NCI-H2227 (cell line): ENCODE measurements at regions not wholly inside any gene's neighbourhood (a gene's known extent, or its start where the extent isn't known, plus 50 kb on each side); places are given as distances from the start of the nearest gene placed in this dataset.
"Not testable (repeated sequence)": the region's sequence is repeated elsewhere in the genome, so short reads cannot be mapped to it uniquely, and the experiment has no call there.

ENCODE experiments used
- DNase-seq: peaks from one replicate; lab custom pipeline; 2025; ENCODE audit not compliant: unreplicated experiment; lab: John Stamatoyannopoulos, UW

DNA sequence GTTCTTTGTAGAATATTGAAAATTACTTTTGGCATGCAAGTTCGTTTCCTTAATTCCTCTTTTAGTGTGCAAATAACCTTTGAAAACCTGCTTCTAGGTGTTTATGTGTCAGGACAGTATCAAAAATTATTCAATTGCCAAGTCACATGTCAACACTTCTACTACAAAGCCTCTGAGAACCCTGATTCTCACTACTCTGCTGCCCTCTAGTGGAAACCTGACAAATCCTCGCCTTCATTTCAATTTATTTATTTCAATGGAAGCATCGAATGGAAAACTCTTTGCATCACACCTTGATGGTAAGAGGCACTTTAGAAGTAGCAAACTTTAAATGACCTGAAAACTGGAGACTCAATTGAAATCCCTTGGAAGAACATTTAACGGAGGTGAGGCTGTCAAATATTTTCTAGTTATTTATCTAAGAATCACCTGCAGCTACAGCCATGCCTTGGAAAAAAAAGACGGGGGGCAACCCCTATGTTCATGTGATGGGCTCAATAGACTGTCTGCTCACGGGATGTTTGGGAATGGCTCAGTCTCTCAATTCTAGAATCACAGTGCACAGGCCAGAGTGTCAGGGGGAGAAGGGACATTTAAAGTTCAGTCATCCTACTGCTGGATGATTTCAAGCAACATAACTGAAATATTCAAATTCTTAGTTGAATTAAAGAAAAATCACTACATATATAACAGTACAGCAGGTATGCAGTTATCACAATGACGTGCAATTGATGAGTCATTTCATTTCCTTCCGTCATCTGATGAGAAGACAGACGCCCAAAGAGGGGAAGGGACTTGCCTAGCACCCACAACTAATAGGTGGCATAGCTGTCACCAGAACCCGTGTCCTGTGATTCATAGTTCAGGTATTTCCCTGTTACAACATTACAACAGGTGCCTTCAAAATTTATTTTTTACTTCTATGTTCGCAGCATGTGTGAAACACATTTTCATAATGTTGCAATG, 563.9 kb downstream of the TOX3 start:
- peak; percentile 82 for DNase-seq

DNA sequence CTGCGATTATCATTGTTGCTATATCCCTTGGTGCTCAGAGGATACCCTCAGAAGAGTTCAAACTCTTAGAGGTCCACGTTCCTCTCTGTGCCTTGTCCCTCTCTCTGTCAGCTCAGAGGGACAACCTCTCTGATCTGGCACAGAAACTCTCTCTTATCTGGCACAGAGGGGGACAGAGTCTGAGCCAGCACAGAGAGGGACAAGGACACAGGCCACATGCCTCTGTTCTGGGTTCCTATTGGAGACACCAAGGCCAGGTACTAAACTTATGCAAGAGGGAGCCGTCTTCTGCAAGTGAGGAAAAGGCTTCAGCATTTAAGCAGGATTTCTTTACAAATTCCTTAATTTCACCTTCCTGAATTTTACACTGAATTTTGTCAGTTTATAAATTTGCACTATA, 565.2 kb downstream of the TOX3 start:
- no peak for DNase-seq

DNA sequence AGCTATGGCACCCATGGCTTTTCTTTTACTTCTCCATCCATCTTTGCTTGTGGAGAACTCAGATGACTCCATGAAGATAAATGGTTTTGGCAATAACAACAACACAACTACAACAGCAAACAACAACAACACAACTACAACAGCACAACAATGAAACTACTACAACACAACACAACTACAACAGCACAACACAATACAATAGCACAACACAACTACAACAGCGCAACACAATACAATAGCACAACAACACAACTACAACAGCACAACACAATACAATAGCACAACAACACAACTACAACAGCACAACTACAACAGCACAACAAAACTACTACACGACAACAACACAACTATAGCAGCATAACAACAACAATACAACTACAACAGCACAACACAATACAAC, 569.4 kb downstream of the TOX3 start:
- DNase-seq: not testable (repeated sequence)

DNA sequence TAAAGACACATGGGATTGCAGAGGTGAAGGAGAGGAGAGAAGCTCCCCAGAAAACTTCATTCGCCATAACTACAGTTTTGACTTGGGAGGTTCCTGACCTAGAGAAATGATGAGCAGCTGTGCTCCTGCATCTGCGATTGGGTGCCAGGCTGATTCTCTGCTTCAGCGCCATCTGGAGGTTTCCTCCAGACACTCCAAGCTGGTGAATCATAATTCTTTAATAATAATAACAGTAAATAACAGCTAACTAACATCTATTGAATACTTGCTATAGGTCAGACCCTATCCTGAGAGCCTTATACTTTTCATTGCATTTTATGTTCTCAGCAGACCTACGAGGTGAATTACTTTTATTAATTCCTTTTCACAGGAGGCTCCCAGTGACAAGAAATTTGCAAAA, 575.8 kb downstream of the TOX3 start:
- peak; percentile 19 for DNase-seq

DNA sequence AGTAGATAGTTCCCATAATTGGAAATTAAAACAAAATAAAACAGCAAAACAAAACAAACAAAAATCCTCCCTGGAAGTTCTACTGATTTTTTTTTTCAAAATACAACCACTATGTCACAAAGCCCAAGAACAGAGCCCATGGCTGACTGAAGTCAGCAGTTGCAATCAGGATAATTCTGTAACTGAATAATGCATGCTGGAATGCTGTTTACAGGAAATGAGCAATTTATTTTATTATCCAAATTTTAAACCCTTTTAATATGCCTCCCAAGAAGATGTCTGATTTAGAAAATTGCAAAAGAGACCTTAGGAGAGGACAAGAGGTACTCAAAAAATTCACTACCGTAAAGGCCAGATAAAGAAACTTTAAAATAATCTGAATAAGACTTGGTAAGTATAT, 578.2 kb downstream of the TOX3 start:
- no peak for DNase-seq

DNA sequence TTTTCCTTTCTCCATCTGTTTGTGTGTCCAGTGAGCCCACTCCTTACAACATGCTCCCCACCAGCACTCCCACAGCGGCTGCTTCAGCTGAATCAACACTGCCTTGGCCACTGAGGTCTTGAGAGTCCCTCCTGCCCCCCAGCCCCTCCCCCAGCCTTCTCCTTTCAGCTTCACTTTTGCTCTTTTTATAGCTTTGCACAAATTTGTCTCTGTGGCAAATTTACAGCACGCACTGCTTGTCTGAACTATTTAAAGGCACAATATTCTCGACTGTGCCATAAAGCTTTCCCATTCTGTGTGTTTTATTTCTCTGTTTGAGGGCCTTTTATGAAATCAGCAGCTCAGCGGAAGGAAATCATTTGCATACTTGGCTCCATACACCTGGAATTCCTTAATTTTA, 579.3 kb downstream of the TOX3 start:
- no peak for DNase-seq

DNA sequence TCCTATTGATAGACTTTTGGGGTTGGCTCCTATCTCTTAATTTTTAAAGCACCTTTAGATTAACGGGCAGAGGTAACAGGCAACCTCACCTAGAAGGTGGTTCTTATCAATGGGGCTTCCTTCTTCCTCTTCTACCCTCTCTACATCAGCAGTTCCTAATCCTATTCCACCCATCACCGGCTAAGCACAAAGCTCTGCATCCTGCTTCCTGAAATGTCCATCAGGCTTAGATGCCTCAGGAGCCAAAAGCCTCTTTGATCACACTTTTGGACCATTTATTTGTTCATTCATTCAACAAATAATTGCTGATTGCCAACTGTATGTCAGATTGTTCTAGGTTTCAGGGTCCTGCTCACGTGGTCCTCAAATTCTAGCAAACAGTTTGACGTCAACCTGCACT, 586.0 kb downstream of the TOX3 start:
- DNase-seq: no peak

DNA sequence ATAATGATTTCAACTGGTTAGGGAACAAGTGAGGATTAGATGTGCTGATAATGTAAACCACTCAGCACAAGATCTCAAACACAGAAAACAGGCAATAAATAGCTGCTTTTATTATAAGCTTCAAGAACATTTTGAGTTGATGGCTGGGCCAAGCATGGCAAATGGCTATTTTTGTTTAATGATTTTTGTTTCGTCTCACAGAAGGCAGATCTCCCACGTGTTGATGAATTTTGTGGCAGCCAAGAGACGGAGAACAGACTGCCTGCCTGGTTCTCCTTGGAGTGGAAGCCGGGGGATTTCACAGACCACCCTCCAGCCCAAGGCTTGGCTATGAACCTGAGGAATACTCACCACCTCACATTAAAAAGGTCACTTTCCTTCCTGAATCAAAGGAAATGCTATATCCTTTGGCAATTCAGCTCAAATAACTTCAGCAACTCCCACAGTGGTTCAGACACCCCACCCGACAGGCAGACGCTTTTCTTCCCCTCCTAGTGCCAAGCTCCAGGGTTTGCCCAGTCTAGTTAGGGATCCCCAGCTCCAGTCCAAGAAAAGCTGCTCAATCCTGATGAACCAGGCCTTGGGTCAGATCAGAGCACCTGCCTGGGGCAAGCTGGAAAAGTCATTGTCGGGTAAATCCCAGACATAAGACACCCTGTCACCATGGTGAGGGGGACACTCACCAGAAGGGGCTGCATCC, 593.5 kb downstream of the TOX3 start:
- DNase-seq: no peak

DNA sequence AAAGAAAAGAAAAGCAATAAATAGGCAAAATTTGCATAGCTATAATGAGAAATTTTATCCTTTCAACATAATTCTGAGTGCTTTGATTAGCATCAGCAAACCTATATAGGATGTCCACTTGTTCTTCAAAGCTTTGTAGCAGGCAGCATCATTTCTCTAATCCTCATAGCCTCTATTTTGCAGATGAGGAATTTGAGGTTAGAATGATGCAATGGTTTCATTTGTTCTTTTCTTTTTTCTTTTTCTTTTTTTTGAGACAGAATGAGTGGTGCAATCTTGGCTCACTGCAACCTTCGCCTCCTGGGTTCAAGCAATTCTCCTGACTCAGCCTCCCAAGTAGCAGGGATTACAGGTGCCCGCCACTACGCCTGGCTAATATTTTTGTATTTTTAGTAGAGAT, 594.4 kb downstream of the TOX3 start:
- DNase-seq: no peak

DNA sequence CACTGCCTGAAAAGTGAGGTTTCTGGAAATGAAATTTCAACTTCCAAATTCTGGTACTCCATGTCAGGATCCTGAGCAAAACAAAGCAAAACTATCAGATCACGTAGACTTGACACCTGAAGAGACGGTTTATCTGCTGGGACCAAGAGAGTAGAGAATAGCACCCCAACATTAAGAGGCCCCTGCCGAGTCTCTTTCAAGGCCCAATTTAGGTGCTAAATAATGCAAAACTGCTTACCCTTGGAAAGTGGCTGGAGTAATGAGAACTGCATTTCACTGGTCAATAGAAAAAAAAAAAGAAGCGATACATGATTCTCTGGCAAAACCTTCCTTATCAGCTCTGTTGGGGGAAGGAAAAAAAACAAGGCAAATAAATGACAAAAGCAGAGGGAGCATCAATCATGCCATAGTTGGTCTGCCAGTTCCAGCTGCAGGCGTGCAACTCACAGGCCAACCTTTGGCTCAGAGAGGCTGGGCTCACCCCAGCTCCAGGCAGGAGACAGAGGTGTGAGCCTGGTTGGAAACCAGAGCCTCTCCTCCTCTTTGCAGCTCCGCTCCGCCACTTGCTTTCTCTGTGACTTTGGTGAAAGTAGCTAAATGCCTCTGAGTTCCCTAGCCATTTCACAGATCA, 595.2 kb downstream of the TOX3 start:
- DNase-seq: peak; percentile 5

DNA sequence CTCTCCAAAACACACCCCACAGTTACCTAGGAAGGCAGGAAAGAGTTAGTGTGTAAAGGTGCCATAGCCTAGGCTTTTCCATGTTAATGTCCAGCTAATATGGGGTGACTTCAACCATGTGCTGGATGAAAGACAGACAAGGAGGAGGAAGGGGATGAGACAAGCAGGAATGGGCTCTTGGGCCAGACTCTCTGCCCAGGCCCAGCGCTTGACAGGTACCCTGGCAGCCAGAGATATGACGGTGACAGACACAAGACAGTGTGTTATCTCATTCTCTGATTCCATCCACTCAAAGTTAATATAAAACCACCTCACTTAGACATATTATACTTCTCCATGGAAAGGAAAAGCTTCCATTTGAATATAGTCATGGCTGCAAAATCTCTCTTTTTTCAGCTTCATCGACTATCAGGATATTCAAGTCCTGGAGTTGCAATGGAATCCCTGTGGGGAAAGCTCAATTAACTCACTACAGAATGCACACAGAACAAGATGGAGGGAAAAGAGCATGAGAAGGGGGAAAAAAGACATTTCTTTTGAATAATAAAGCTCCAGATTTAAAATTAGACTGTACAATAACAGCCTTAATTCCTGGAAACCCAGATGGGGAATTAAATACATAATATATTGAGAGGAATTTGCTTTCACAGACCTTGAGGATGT, 596.7 kb downstream of the TOX3 start:
- no peak for DNase-seq

DNA sequence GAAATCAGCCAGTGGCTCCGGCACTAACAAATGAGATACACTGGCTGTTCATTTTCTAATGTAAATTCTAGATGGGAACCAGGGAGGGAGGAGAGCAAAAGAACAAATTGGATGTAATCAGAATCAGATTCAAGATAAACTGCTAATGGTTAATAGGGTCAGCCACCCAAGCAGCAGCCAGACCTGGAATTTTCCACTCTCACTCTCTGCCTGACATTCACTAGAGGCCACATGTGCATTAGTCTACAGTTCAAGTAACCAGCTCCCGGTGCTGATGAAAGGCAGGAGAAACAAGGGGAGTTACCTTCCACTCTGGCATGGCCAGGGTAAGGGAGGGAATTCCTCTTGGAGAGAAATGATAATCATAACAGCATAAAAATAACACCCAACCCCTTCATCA, 597.7 kb downstream of the TOX3 start:
- no peak for DNase-seq

DNA sequence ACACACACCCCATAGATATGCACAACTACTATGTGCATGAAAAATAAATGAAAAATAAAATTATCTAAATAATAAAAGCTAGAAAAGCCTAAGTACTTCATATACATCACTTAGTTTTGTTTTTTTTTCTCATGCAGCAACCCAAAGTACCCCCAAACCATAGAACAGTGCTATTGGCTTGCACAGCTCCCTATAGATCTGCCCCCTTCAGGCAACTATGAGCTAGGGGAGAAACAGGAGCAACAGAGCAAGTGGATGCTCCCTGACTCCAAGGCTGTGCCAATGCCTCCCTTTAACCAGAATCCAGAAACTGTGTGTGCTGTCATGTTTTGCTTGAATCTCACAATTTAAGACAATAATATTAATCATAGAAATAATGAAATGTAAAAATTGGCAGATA, 605.5 kb downstream of the TOX3 start:
- no peak for DNase-seq

DNA sequence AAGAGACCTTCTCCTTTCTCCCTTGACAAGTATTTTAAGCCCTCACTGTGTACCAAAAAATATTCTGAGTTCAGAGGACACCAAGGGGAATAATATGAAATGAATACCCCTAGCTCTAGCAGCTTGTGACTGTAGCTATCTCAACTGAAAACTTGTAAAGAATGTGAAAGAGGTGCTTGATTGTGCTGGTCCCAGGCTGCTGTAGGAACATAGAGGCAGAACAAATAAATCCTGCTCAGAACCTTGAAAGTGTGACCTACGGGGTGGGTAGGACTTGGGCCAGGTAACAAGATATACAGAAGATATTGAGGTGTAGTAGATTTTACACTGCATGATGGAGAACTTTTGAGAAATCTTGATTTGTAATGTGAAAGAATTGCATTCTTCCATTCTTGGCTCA, 606.8 kb downstream of the TOX3 start:
- no peak for DNase-seq

DNA sequence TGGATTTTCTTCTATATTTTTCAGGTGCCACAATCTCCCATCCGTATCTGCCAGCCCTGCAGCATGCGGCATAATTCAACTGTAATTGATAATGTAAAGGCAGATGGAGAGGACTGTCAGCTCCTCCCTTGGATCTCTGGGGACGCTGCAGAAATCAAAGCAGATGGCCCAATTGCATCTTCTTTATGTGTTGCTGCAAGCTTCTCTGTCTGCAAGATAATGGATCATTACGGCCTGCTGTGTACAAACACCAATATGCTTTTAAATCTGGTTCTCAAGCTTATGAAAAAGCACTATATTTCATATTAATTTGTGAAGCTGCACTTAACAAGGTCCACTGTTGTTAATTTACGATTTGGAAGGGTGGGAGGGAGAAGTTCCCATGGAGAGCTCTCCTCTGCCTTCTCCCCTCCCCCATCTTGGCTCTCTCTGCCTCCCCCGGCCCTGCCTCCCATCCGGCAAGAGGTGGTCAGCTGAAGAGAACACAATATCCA, 607.5 kb downstream of the TOX3 start:
- DNase-seq: peak; percentile 84

DNA sequence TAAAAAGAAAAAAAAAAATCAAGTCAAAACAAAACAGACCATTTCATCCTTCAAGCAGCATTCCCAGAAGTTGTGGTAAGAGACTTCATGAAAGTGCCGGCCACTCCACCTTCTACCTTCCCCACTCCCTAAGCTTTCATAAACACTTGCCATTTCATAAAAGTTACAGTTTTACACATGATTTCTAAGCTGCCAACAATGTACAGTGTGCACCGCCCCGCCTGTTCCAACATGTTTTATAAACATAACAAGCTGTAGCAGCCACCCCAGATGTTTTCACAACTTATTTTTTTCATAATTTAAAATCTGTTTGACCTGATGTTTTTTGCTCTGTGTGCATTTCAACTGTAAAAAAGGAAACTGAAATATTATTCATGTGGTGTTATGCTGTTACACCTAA, 608.1 kb downstream of the TOX3 start:
- DNase-seq: no peak

DNA sequence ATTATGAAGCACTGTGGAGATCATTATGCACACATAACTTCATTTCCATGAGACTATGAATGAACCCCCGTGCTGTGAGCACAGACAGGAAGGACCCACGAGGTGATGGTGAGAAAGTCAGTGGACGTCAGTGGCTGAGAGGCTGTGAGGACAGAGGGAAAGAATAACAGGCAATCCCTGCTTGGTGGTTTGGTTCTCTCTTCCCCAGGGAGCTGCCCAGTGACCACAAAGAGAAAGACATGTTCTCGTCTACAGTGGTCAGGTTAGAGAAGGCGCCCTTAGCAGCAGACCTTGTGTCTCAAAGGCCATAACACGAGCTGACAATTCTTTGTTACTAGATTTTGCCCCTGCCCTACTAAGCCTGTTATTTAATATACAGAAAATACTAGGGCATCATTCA, 609.2 kb downstream of the TOX3 start:
- DNase-seq: no peak

DNA sequence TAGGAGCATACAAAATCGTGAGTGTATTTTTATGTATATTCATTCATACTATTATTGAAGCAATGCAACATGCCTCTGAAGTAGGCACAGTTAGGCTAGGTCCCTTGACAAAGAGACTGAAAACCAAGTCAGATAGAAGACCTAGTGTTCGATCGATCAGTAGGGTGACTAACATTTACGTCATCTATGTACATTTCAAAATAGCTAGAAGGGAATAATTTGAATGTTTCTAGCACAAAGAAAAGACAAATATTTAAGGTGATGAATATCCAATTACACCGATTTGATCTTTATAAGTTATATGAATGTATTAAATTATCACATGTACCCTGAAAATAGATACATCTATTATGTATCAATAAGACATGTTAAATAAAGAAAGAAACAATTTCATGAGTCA, 610.1 kb downstream of the TOX3 start:
- DNase-seq: no peak

DNA sequence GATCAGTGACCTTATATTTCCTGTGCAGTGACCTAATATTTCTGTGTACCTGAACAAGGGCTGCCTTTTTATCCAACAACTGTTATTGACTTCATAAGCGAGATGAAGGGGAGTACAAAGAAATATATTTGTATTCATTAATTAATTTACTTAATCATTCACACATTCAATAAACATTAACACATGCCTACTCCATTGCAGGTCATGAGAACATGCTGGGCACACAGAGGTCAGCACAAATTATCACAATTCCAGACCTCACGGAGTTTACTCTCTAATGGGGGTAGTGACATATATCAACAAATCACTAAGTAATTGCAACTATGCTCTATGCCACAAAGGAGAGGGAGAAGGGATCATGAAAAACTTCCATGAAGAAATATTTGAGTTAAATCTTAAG, 614.6 kb downstream of the TOX3 start:
- no peak for DNase-seq

DNA sequence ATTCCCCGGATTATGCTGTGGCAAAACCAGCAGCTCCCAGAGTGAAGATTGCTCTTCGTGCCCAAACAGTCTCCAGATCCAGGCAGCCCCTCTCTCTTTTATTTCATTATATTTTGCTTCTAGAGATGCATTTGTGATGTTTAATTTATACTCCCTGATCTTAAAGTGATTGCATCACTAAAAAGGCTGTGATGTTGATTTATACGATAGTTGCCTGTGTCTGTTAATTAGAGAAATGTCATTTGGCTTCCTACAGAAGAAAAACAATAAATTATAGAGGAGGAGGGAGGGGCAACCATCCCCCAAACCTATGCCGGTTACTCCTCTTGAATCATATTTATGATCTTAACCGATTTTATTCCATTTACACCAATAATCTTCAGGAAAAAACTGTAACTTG, 615.3 kb downstream of the TOX3 start:
- no peak for DNase-seq

DNA sequence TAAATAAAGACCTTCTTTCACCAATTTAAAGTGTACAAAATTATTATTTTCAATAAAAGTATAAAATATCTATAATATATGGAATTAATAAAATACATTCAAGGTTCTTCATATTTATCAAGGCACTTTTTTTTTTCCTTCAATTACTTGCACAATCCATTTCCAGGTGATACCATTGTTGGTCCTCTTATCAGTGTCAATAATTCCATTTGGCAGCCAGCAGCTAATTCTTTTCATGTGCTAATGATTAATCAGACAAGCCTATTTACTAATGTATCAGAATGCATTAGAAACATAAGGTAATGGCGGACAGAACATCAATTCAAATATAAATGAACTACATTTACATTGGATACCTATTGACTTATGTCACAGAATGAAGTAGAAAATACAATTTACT, 622.2 kb downstream of the TOX3 start:
- DNase-seq: no peak
